IPS-20b (cell line): ENCODE measurements at regions not wholly inside any gene's neighbourhood (a gene's known extent, or its start where the extent isn't known, plus 50 kb on each side); places are given as distances from the start of the nearest gene placed in this dataset.
"Not testable (repeated sequence)": the region's sequence is repeated elsewhere in the genome, so short reads cannot be mapped to it uniquely, and the experiment has no call there.

Experiments used
- H3K27ac ChIP-seq: one replicate; pipeline ENCODE4 v1.5.1; 2013; ENCODE audit warnings: low read length
- H3K27me3 ChIP-seq: 2 replicates; pipeline ENCODE4 v1.6.1; 2013; ENCODE audit warnings: mild to moderate bottlenecking, low read length, inconsistent platforms; ENCODE audit not compliant: insufficient read depth
- H3K36me3 ChIP-seq: 2 replicates; pipeline ENCODE4 v1.6.1; 2013; ENCODE audit warnings: low read depth, mild to moderate bottlenecking, inconsistent platforms, low read length, moderate library complexity; ENCODE audit not compliant: insufficient read depth
- H3K4me1 ChIP-seq: 2 replicates; pipeline ENCODE4 v1.6.1; 2013; ENCODE audit warnings: mild to moderate bottlenecking, control low read depth, inconsistent platforms, low read length, moderate library complexity; ENCODE audit not compliant: insufficient read depth
- H3K4me3 ChIP-seq: 2 replicates; pipeline ENCODE4 v1.5.1; 2013; ENCODE audit warnings: mild to moderate bottlenecking, low read length, inconsistent platforms
- H3K9ac ChIP-seq: 2 replicates; pipeline ENCODE4 v1.6.1; 2013; ENCODE audit warnings: low read depth, mild to moderate bottlenecking, inconsistent platforms, low read length, moderate library complexity
- H3K9me3 ChIP-seq: 2 replicates; pipeline ENCODE4 v1.6.1; 2013; ENCODE audit warnings: mild to moderate bottlenecking, low read depth, low read length, inconsistent platforms; ENCODE audit not compliant: insufficient read depth

DNA sequence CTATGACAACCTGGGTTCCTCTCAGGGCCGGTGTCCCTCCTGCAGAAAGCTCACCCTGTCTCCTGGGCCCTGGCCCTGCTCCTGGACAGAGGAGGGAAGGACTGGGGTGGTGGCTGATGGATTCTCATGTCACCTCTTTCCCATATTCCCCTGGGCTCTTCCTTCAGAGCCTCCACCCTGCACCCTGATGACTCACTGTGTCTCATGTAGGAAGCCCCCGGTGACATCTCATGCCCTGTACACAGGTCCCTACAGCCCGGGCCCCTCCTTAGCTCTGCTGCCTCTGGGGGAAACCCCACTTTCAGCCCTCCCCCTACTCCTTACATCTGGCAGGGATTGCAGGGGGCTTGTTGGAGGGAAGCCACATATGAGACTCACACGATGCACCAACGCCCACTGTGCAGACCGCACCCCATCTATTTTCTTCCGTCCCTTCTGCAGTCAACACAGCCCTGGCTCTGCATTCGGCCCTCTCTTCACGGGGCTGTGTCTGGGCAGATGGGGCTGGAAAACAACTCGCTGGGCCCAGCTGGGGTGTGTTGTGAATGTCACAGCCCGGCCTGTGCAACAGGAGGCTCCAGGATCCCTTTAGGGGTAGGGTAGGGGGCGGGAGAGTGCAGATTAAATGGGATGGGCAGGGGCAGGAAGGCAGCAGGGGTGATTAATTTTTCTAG, 124.6 kb upstream of the SULF2 start:
- H3K9ac ChIP-seq, H3K27me3 ChIP-seq, H3K27ac ChIP-seq, H3K9me3 ChIP-seq, H3K36me3 ChIP-seq, H3K4me1 ChIP-seq, H3K4me3 ChIP-seq: not testable (repeated sequence)

DNA sequence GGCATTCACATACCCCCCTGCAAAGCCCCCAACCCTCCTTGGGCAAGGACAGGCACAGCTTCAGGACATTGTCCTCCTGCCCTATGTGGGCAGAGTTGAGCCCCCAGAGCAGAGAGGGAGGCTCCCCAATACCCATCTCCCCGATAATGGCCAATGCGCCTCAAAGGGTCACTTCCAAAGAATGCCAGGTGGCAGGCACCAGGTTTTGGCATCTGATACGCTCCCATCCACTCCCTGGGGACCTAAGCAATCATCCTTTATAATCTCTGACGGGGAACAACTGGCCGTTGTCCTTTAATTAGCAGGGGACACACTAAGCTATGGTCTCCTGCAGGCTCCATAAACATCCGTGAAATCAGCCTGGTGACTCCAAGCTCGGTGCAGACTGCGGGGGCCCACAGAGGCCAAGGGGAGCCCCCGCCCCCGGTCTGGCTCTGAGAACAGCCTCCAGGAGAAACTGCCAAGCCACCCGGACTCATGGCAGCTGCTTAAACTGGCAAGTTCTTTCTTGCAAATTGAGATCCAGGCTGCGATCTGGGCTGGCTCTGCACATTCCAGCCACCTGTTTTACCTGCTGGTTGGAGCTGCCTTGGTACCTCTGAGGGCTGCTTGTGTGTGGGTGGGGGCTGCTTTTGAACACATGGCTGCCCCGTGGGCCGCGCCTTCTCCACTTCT, 123.2 kb upstream of the SULF2 start:
- H3K27ac ChIP-seq, H3K9me3 ChIP-seq, H3K4me1 ChIP-seq, H3K4me3 ChIP-seq, H3K36me3 ChIP-seq, H3K27me3 ChIP-seq, H3K9ac ChIP-seq: not testable (repeated sequence)

DNA sequence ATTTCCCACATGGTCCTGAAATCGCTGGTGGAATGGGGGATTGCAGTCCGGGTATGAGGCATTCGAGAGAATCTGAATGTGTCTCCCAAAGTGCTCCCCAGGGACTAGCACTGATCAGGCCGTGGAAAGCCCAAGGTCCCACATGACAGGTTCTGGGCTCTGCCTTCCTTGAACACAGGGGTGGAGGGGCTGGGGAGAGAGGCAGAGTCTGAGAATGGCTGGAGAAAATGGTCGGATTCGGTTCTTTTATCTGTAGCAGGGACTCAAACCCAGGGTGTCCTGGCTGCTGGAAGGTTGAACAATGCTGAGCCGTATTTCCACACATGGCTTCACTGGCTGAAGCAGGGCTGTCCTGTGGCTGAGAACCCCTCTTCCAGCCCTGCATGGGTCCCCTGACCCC, 122.7 kb upstream of the SULF2 start:
- not testable (repeated sequence) for H3K36me3 ChIP-seq, H3K4me3 ChIP-seq, H3K27ac ChIP-seq, H3K9ac ChIP-seq, H3K9me3 ChIP-seq, H3K4me1 ChIP-seq, H3K27me3 ChIP-seq

DNA sequence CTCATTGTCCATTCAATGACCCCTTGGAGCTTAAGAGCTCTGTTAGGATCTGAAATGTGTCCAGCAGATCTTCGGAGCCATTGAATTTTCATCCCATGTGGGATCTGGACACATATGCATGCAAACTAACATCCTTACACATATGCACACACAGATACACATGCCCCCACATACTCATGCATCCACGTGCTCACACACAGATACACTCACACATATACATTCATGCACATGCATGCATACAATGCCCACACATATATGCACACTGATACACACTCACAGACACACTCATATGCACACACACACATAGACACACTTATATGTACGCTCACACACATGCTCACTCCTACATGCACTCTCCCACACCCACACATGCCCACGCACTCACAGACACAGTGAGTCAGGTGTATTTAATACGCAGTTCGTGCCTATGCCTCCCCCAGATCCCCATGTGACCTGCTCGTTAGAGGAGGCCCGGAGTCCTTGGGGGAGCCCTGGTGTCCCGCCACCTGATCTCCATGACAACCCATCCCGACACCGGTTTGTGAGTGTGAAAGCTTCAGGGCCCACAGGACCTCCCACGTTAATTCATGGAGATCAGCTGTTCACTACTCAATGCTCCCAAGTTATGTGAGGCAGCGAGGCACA, 121.9 kb upstream of the SULF2 start:
- Histone ChIP-seq H3K9me3 (no peaks in the 10 kb centered on the region), H3K27me3 (no peaks in the 10 kb centered on the region), H3K9ac (no peak overlapping the region), H3K4me3 (no peak overlapping the region), H3K36me3 (no peaks in the 10 kb centered on the region), H3K4me1 (peaks cover 4% of the 10 kb centered on the region; the same call in 1 of the 2 replicates), H3K27ac (no peak overlapping the region)

DNA sequence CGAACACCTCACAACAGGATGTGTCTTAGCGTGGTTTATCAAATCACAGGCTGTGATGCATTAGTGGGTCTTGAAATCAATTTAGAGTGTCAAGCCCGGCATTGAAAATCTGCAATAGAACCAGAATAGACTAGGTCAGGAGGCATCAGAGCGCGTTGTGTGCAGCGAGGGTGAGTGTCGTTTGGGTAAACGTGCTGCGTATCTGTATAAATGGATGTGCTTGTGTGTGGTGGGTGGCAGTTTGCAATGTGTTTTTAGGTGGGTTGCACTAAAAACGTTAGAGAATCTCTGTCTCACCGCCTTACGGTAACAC, 121.0 kb upstream of the SULF2 start:
- Histone ChIP-seq H3K4me1 (peaks cover 4% of the 10 kb centered on the region; the same call in 1 of the 2 replicates), H3K27me3 (no peaks in the 10 kb centered on the region), H3K9ac (no peak overlapping the region), H3K9me3 (no peaks in the 10 kb centered on the region), H3K36me3 (no peaks in the 10 kb centered on the region), H3K27ac (no peak overlapping the region), H3K4me3 (no peak overlapping the region)

DNA sequence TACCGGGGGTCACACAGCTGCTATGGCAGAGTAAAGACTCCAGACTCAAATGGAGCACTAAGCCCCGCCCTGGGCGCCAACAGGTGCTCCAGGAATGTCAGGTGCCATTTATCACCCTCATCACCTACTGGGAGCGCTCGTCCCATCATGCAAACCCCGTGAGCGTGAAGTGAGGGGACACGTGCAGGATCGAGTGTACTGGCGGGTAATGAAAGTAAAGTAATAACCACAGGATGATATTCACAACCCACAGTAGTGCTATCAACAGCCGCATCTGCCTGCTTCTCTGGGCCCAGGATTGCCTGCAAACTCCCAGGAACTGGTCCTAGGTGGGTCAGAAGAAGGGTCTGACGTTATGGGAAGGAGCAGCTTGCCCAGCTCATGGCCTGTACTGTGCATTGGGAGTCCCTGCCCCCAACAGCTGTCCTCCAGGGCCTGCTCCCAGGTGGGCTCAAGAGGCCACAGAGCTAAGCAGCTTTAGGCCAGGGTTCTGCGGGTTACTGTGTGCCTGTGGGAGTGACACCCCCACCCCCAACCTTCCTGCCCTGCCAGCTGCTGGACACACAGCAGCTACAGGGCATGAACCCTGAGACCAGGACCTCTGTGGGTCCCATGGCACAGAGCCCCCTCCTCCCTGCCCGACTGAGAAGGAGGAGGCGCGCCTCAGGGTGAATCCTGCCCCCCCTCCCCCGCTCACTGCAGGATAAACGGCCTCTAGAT, 120.5 kb upstream of the SULF2 start:
- H3K4me1 ChIP-seq: peaks cover 3% of the 10 kb centered on the region; the same call in 1 of the 2 replicates
- H3K9me3 ChIP-seq: no peaks in the 10 kb centered on the region
- H3K27ac ChIP-seq: no peak overlapping the region
- no peak overlapping the region for H3K4me3 ChIP-seq
- H3K27me3 ChIP-seq: no peaks in the 10 kb centered on the region
- no peak overlapping the region for H3K9ac ChIP-seq
- no peaks in the 10 kb centered on the region for H3K36me3 ChIP-seq

DNA sequence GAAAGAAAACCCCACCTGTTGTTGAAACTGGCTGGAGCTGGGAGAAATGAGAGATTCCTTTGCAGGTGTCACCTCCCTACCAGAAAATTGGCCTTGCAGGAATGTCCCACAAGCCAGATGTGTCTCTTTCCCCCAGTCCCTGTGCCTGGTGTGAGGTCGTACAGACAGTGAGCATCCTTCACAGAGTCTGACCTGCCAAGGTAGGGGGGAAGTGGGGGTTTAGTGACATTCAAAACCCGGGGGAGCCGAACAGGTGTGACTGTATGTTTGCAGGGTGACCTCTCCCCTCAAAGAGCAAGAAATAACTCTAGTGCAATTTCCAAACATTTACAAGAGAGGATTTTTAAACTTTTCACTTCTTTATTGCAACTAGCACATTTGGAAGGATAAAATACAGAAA, 117.7 kb upstream of the SULF2 start:
- not testable (repeated sequence) for H3K27me3 ChIP-seq, H3K9me3 ChIP-seq, H3K27ac ChIP-seq, H3K9ac ChIP-seq, H3K36me3 ChIP-seq, H3K4me1 ChIP-seq, H3K4me3 ChIP-seq

DNA sequence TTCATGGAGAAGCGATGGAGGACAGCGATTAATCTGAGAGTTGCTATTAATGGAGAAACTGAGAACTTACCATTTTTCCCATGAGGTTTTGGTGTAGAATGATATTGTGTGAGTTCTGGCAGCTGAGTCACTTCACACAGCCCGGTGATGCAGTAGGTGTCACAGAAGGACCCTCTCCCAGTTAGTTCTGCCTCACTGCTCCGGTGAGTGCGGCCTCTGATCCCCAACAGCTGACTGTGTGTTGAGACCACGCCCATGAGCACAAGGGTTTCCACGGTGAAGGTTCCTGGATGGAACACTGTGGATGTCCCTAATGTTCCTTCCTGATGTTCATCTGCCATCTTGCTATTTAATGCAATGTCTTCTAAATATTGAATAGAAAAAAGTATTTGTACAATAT, 114.0 kb upstream of the SULF2 start:
- H3K4me1 ChIP-seq, H3K27me3 ChIP-seq, H3K9ac ChIP-seq, H3K9me3 ChIP-seq, H3K4me3 ChIP-seq, H3K36me3 ChIP-seq, H3K27ac ChIP-seq: not testable (repeated sequence)

DNA sequence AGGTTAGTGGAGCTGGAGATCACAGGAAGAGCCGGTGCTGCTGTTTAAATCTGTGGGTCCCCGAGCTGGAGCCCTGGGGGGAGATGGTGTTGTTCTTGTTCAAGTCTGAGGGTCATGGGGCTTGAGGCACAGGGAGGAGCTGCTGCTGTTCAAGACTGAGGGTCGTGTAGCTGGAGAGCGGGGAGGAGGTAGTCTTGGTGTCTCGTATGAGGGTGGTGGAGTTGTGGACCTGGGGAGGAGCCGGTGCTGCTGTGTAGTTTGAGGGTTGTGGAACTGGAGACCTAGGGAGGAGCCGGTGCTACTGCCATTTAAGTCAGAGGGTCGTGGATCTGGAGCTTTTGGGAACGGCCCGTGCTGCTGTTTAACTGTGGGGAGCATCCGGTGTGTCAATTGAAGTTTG, 112.2 kb upstream of the SULF2 start:
- Histone ChIP-seq H3K36me3 (no peaks in the 10 kb centered on the region), H3K27ac (no peak overlapping the region), H3K4me1 (no peaks in the 10 kb centered on the region), H3K27me3 (no peaks in the 10 kb centered on the region), H3K9me3 (no peaks in the 10 kb centered on the region), H3K9ac (no peak overlapping the region), H3K4me3 (no peak overlapping the region)

DNA sequence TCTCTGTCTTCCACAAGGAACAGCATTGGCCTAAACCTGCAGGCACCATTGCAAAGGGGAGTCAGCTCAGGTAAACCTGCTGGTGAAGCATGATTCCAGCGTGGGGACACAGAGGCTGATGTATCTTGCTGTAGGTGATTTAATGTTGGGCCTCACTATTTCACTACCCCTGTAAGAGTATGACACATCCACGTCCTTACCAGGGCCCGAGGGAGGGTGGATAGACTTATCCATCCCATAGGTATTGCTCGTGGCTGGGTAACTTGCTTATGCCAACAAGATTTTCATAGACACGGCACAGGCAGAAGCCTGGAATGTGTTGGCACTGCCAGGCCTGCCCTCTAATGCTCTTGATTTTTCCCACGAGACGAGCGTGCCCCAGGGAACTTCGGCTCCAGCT, 107.4 kb upstream of the SULF2 start:
- not testable (repeated sequence) for H3K4me3 ChIP-seq, H3K27ac ChIP-seq, H3K36me3 ChIP-seq, H3K9me3 ChIP-seq, H3K9ac ChIP-seq, H3K4me1 ChIP-seq, H3K27me3 ChIP-seq

DNA sequence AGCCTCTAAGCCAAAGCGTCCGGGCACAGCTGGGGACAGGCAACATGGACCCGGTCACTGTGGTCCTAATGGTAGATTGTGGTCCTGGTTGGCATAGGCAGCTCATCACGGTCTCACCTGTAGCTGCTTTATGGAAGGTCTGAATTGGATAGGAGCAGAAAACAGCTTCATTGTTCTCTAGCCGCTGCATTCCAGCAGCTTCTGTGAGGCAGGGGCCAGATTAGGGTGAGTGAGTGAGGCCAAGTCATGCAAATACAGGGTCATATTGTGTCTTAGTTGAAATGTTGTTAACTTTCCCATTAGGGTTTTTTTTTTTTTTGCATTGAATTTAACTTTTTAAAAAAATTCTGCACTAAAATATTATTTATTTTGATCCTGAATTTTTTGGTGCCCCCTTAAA, 105.4 kb upstream of the SULF2 start:
- H3K27ac ChIP-seq, H3K4me3 ChIP-seq, H3K9me3 ChIP-seq, H3K9ac ChIP-seq, H3K36me3 ChIP-seq, H3K27me3 ChIP-seq, H3K4me1 ChIP-seq: not testable (repeated sequence)

DNA sequence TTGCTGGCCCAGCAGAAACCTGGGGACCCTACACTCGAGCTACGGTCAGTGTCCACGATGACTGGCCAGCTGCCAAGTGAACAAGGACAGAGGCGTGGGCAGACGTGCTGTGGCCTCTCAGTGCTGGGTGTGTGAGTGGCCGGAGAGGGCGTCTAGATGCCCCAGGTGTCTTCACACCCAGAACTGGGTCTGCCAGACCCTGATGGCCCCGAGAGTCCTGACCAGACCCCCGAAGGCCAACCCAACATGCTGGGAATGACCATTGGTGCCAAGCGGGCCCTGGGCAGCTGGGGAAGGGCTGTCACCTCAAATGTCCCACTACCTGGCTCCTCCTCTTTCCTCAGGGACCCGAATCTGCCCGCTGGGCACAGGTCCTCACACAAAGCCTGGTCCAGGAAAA, 104.5 kb upstream of the SULF2 start:
- not testable (repeated sequence) for H3K27ac ChIP-seq, H3K4me1 ChIP-seq, H3K9ac ChIP-seq, H3K36me3 ChIP-seq, H3K4me3 ChIP-seq, H3K27me3 ChIP-seq, H3K9me3 ChIP-seq
